ENCODE measurements at regions not wholly inside any gene's neighbourhood (a gene's known extent, or its start where the extent isn't known, plus 50 kb on each side); places are given as distances from the start of the nearest gene placed in this dataset.

DNA sequence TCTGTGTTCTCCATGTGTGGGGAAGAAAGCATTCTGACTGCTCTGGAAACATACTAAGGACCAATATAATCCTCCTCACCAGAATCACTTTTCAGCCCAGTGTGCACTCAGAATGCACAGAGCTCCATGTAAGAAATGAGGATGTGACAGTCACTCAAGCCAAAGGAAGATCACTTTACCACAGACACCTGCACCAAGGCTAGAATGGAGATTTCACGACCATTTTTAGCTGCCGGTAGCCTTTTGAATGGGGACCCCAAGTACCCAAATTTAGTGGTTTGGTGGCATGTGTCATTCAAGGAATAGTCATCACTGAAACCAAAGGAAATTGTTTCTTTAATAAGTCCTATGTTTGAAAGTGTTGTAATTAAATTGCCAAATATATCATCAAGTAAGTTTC, 613.2 kb upstream of the ACVR2A start:
- DNase-seq (ENCODE audit: low read depth), result no peak
- H3K4me3 ChIP-seq (ENCODE audit: low read length), result no peak overlapping the region
- TF ChIP-seq, protein P1, sequence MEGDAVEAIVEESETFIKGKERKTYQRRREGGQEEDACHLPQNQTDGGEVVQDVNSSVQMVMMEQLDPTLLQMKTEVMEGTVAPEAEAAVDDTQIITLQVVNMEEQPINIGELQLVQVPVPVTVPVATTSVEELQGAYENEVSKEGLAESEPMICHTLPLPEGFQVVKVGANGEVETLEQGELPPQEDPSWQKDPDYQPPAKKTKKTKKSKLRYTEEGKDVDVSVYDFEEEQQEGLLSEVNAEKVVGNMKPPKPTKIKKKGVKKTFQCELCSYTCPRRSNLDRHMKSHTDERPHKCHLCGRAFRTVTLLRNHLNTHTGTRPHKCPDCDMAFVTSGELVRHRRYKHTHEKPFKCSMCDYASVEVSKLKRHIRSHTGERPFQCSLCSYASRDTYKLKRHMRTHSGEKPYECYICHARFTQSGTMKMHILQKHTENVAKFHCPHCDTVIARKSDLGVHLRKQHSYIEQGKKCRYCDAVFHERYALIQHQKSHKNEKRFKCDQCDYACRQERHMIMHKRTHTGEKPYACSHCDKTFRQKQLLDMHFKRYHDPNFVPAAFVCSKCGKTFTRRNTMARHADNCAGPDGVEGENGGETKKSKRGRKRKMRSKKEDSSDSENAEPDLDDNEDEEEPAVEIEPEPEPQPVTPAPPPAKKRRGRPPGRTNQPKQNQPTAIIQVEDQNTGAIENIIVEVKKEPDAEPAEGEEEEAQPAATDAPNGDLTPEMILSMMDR (conservative IDR thresholded peaks at IDR 0.05; ENCODE audit: low read depth, low read length), result no peak

DNA sequence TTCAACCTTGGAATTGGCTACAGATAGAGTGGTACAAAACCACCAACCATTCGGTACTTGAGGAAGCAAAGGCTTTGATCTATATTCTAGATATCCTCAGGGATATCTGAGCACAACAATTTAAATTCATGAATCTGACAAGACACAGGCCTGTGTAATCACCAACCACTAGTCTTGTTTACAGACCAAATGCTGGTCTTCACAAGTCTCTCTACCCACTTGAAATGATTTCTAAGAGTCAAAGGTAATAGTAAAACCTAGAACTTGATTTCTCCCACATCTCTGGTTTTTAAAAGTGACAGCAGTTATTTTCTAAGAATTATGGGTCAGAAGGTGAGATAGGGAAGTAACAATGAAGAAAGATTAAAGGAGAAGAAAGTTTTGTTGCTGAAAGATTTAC, 613.7 kb upstream of the ACVR2A start:
- TF ChIP-seq, protein P1 (conservative IDR thresholded peaks at IDR 0.05; ENCODE audit: low read depth, low read length), result no peak
- DNase-seq (ENCODE audit: low read depth), result no peak
- H3K4me3 ChIP-seq (ENCODE audit: low read length), result no peak overlapping the region

DNA sequence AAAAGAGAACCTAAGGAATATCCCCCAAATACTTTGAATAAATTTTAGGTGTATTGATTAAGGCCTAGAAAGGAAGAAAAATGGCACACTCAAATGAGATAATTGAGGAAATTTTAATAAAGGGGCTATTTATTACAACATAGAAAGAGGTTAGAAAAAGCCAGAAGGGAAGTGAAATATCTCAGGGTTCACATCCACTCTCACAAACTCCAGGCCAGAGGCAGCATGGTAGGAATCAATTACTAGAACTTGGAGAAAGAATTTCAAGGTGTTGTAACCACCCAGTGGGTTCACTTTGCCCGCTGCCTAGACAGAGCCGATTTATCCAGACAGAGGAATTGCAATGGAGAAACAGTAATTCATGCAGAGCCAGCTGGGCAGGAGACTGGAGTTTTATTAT, 617.5 kb upstream of the ACVR2A start:
- DNase-seq (ENCODE audit: low read depth), result no peak
- H3K4me3 ChIP-seq (ENCODE audit: low read length), result no peak overlapping the region
- TF ChIP-seq, protein P1 (conservative IDR thresholded peaks at IDR 0.05; ENCODE audit: low read depth, low read length), result no peak

DNA sequence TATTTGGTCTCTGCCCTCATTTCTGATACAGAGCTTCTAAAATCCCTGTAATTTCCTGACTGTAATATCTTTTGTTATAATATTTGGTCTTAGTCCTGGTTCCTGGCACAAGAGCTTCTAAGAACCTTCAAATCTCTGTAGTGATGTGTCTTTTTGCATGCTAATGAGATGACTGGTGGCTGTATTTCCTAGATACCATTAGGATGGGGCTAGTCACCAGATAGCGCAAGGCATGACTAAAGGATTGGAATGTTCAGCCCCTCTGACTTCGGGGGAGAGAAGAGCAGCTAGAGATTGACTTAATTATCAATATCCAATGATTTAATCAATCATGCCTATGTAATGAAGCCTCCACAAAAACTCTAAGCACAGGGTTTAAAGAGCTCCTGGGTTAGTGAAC, 620.8 kb upstream of the ACVR2A start:
- TF ChIP-seq, protein P1 (conservative IDR thresholded peaks at IDR 0.05; ENCODE audit: low read depth, low read length), result no peak
- H3K4me3 ChIP-seq (ENCODE audit: low read length), result no peak overlapping the region
- DNase-seq (ENCODE audit: low read depth), result no peak

DNA sequence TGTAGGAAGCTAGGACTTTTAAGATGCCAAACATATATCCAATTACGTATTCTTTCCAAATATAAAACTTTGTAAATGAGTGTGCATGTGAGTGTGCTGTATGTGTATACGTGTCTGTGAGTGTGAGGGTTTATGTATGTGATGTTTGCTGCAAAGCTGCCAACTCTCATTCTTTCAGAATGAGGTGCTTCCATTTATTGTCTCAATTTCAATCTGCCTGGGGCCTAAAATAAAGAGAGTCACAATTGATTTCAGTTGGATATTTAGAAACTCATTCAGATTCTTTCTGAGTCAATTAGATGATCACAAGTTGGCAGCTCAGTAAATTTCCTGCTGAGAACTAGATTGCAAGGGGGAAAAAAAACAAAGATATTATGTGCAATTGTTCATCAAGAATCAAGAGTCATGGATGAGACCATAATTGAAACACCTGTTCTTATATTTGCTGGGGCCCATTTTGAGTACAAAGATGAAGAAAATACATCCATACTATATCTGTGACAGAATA, 621.2 kb upstream of the ACVR2A start:
- TF ChIP-seq, protein P1 (conservative IDR thresholded peaks at IDR 0.05; ENCODE audit: low read depth, low read length), result no peak
- H3K4me3 ChIP-seq (ENCODE audit: low read length), result no peak overlapping the region
- DNase-seq (ENCODE audit: low read depth), result no peak

DNA sequence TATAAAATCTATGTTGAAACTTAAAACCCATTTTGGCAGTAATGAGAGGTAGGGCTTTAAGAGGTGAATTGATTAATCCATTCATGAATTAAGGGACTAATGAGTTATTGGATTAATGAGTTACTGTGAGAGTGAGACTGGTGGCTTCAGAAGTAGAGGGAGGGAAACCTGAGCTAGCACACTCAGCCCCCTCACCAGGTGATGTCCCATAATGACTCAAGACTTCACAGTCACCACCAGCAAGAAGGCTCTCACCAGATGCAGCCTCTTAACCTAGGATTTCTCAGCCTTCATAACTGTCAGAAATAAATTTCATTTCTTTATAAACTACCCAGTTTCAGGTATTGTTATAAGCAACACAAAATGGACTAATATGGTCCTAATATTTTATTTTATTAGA, 621.7 kb upstream of the ACVR2A start:
- DNase-seq (ENCODE audit: low read depth), result no peak

DNA sequence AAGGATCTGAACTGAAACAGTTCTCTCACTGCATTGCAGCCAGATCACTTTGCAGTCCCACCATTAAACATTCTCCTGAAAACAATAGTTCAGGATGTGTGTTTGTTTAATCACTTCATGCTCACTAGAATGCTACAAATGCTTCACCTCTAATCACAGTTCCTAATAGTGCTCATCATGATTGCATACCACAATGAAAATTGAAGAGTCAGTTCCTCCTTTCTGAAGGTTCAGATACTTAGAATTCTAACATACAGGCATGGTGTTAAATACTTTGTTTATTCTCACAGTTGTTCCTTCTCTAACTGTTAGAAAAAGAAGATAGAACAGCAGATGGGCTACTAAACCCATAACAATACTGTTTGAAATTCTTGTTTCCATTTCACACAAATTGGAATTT, 622.3 kb upstream of the ACVR2A start:
- no peak overlapping the region for H3K4me3 ChIP-seq (ENCODE audit: low read length)
- DNase-seq (ENCODE audit: low read depth), result no peak
- TF ChIP-seq, protein P1 (conservative IDR thresholded peaks at IDR 0.05; ENCODE audit: low read depth, low read length), result no peak

More for the DNA sequence above, 621.7 kb upstream of the ACVR2A start:
- TF ChIP-seq, protein P1 (conservative IDR thresholded peaks at IDR 0.05; ENCODE audit: low read depth, low read length), result no peak
- no peak overlapping the region for H3K4me3 ChIP-seq (ENCODE audit: low read length)
